Loucy (cell line): ENCODE measurements at regions not wholly inside any gene's neighbourhood (a gene's known extent, or its start where the extent isn't known, plus 50 kb on each side); places are given as distances from the start of the nearest gene placed in this dataset.

Experiments used
- CTCF ChIP-seq: fragments of 200-600 bp; sonication (generic); conservative IDR thresholded peaks from 2 replicates; pipeline ENCODE4 v1.5.1; 2014; ENCODE audit warnings: mild to moderate bottlenecking, antibody characterized with exemption, low read length
- EZH2phosphoT487 ChIP-seq: fragments of 200-600 bp; IDR thresholded peaks from 2 replicates; pipeline ENCODE4 v1.6.1; 2018; ENCODE audit warnings: antibody characterized with exemption, mild to moderate bottlenecking, moderate library complexity, borderline replicate concordance

GRCh38 chr2:144111437-144111836, 408.5 kb downstream of the ZEB2 start:
- TF ChIP-seq CTCF: no peak
- TF ChIP-seq EZH2phosphoT487: no peak
